Neural cell (in vitro differentiated cells): ENCODE measurements at regions not wholly inside any gene's neighbourhood (a gene's known extent, or its start where the extent isn't known, plus 50 kb on each side); places are given as distances from the start of the nearest gene placed in this dataset.

Source experiments
- H2AFZ ChIP-seq: fragments of 200-600, 300-800 bp; sonication (generic), shearing (Covaris generic); 2 replicates; pipeline ENCODE4 v1.6.0; 2014; ENCODE audit warnings: low read depth, mild to moderate bottlenecking, antibody characterized with exemption, low read length, moderate library complexity
- H3F3A ChIP-seq: fragments of 200-600 bp; shearing (Covaris generic); 2 replicates; pipeline ENCODE4 v1.6.1; 2016; ENCODE audit warnings: mild to moderate bottlenecking, moderate library complexity, mixed read lengths, antibody characterized with exemption, low read length; ENCODE audit not compliant: insufficient read depth, poor library complexity, severe bottlenecking
- H3K27ac ChIP-seq: fragments of 200-600, 300-800 bp; sonication (generic), shearing (Covaris generic); 2 replicates; pipeline ENCODE4 v1.5.1; 2014; ENCODE audit warnings: mild to moderate bottlenecking, low read length, moderate library complexity
- H3K27me3 ChIP-seq: fragments of 300-800, 200-600 bp; sonication (generic), shearing (Covaris generic); 2 replicates; pipeline ENCODE4 v1.6.0; 2014; ENCODE audit warnings: mild to moderate bottlenecking, low read depth, low read length, moderate library complexity; ENCODE audit not compliant: insufficient read depth
- H3K36me3 ChIP-seq: fragments of 300-800, 200-600 bp; sonication (generic), shearing (Covaris generic); 2 replicates; pipeline ENCODE4 v1.5.1; 2014; ENCODE audit warnings: mild to moderate bottlenecking, antibody characterized with exemption, low read length, moderate library complexity; ENCODE audit not compliant: insufficient read depth
- H3K4me2 ChIP-seq: fragments of 300-800, 200-600 bp; sonication (generic), shearing (Covaris generic); 2 replicates; pipeline ENCODE4 v1.6.0; 2014; ENCODE audit warnings: mild to moderate bottlenecking, low read length
- H3K4me3 ChIP-seq: fragments of 300-800, 200-600 bp; sonication (generic), shearing (Covaris generic); 2 replicates; pipeline ENCODE4 v1.5.1; 2014; ENCODE audit warnings: mild to moderate bottlenecking, low read length, moderate library complexity
- H3K79me2 ChIP-seq: fragments of 200-600 bp; shearing (Covaris generic); replicated peaks from 2 replicates; pipeline ENCODE4 v1.6.0; 2014; ENCODE audit warnings: mild to moderate bottlenecking, low read length, moderate library complexity; ENCODE audit not compliant: insufficient read depth
- H3K9ac ChIP-seq: fragments of 300-800, 200-600 bp; sonication (generic), shearing (Covaris generic); 2 replicates; pipeline ENCODE4 v1.6.1; 2016; ENCODE audit warnings: mild to moderate bottlenecking, low read length, mixed read lengths
- H3K9me2 ChIP-seq: fragments of 200-600 bp; shearing (Covaris generic); 2 replicates; pipeline ENCODE4 v1.6.1; 2016; ENCODE audit warnings: mild to moderate bottlenecking, low read length, mixed read lengths; ENCODE audit not compliant: insufficient read depth
- H3K9me3 ChIP-seq: fragments of 200-600, 300-800 bp; sonication (generic), shearing (Covaris generic); 2 replicates; pipeline ENCODE4 v1.6.1; 2016; ENCODE audit warnings: mild to moderate bottlenecking, mixed run types, low read length, moderate library complexity, mixed read lengths
- H4K20me1 ChIP-seq: fragments of 200-600 bp; shearing (Covaris generic); 2 replicates; pipeline ENCODE4 v1.6.1; 2016; ENCODE audit warnings: mild to moderate bottlenecking, mixed run types; ENCODE audit not compliant: insufficient read depth
- CTCF ChIP-seq: fragments of 450-650 bp; IDR thresholded peaks from 2 replicates; pipeline ENCODE4 v1.5.1; 2014; ENCODE audit warnings: antibody characterized with exemption, mild to moderate bottlenecking, moderate library complexity; ENCODE audit not compliant: poor library complexity, severe bottlenecking
- EP300 ChIP-seq: fragments of 450-650 bp; conservative IDR thresholded peaks from 2 replicates; pipeline ENCODE4 v1.6.1; 2014; ENCODE audit warnings: antibody characterized with exemption, mild to moderate bottlenecking, moderate library complexity; ENCODE audit not compliant: poor library complexity, severe bottlenecking
- EZH2 ChIP-seq: fragments of 200-600, 300-800 bp; shearing (Covaris generic), sonication (generic); IDR thresholded peaks from 2 replicates; pipeline ENCODE4 v1.6.1; 2014; ENCODE audit warnings: antibody characterized with exemption, low read length, borderline replicate concordance, mild to moderate bottlenecking; ENCODE audit not compliant: insufficient read depth, poor library complexity, severe bottlenecking
- MXI1 ChIP-seq: fragments of 450-650 bp; conservative IDR thresholded peaks from 2 replicates; pipeline ENCODE4 v1.6.1; 2014; ENCODE audit warnings: antibody characterized with exemption, mild to moderate bottlenecking; ENCODE audit not compliant: poor library complexity, severe bottlenecking
- POLR2AphosphoS5 ChIP-seq: IDR thresholded peaks from 2 replicates; pipeline ENCODE4 v1.6.1; 2012
- RAD21 ChIP-seq: fragments of 450-650 bp; conservative IDR thresholded peaks from 2 replicates; pipeline ENCODE4 v1.6.1; 2014; ENCODE audit warnings: antibody characterized with exemption, mild to moderate bottlenecking, moderate library complexity
- REST ChIP-seq: IDR thresholded peaks from 2 replicates; pipeline ENCODE4 v1.6.1; 2012; ENCODE audit warnings: borderline replicate concordance
- SMC3 ChIP-seq: fragments of 450-650 bp; conservative IDR thresholded peaks from 2 replicates; pipeline ENCODE4 v1.6.1; 2014; ENCODE audit warnings: antibody characterized with exemption, mild to moderate bottlenecking, moderate library complexity; ENCODE audit not compliant: poor library complexity
- TAF1 ChIP-seq: IDR thresholded peaks from 2 replicates; pipeline ENCODE4 v1.6.1; 2012; ENCODE audit warnings: low read depth

GRCh38 chr2:41965173-41965908 is 82.5 kb upstream of the PKDCC start:
- H3K27me3 ChIP-seq, result no peaks in the 10 kb centered on the region
- no peaks in the 10 kb centered on the region for H4K20me1 ChIP-seq
- no peaks in the 10 kb centered on the region for H3K79me2 ChIP-seq
- TF ChIP-seq POLR2AphosphoS5 (no peak), EZH2 (no peak), RAD21 (no peak), MXI1 (no peak), TAF1 (no peak), REST (no peak), CTCF (no peak), EP300 (no peak), SMC3 (no peak)
- H3K4me2 ChIP-seq, result no peak overlapping the region
- no peaks in the 10 kb centered on the region for H3K9me3 ChIP-seq
- H3K27ac ChIP-seq, result no peak overlapping the region
- H2AFZ ChIP-seq, result no peak overlapping the region
- H3F3A ChIP-seq, result no peaks in the 10 kb centered on the region
- H3K36me3 ChIP-seq, result no peaks in the 10 kb centered on the region
- no peaks in the 10 kb centered on the region for H3K9me2 ChIP-seq
- no peak overlapping the region for H3K9ac ChIP-seq
- no peak overlapping the region for H3K4me3 ChIP-seq

- H3K9me2 ChIP-seq, result no peaks in the 10 kb centered on the region
- no peak overlapping the region for H2AFZ ChIP-seq
- no peak overlapping the region for H3K27ac ChIP-seq
- no peaks in the 10 kb centered on the region for H3F3A ChIP-seq
- no peak overlapping the region for H3K4me3 ChIP-seq
- TF ChIP-seq TAF1 (no peak), MXI1 (no peak), RAD21 (no peak)
- H3K79me2 ChIP-seq, result no peaks in the 10 kb centered on the region
- no peaks in the 10 kb centered on the region for H3K9me3 ChIP-seq
- no peak overlapping the region for H3K4me2 ChIP-seq
- no peaks in the 10 kb centered on the region for H4K20me1 ChIP-seq
- no peak overlapping the region for H3K9ac ChIP-seq
- H3K27me3 ChIP-seq, result no peaks in the 10 kb centered on the region
- H3K36me3 ChIP-seq, result no peaks in the 10 kb centered on the region
Measured at GRCh38 chr2:41965909-41966295, 81.9 kb upstream of the PKDCC start.
